ENCODE measurements at regions not wholly inside any gene's neighbourhood (a gene's known extent, or its start where the extent isn't known, plus 50 kb on each side); places are given as distances from the start of the nearest gene placed in this dataset.
"Not testable (repeated sequence)": the region's sequence is repeated elsewhere in the genome, so short reads cannot be mapped to it uniquely, and the experiment has no call there.

- DNase-seq = no peak
Measured at GRCh38 chr5:96528826-96529474, 95.9 kb upstream of the PCSK1 start.

DNA sequence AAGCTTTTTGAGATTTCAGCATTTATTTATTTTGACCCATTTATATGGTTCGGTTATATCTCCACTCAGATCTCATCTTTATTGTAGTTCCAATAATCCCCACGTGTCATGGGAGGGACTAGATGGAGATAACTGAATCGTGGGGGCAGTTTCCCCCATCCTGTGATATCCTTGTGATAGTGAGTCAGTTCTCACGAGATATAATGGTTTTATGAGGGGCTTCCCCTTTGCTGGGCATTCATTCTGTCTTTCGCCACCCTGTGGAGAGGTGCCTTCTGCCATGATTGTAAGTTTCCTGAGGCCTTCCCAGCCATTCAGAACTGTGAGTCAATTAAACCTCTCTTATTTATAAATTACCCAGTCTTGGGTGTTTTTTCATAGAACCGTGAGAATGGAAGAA lies 96.5 kb upstream of the PCSK1 start:
- no peak for DNase-seq

DNA sequence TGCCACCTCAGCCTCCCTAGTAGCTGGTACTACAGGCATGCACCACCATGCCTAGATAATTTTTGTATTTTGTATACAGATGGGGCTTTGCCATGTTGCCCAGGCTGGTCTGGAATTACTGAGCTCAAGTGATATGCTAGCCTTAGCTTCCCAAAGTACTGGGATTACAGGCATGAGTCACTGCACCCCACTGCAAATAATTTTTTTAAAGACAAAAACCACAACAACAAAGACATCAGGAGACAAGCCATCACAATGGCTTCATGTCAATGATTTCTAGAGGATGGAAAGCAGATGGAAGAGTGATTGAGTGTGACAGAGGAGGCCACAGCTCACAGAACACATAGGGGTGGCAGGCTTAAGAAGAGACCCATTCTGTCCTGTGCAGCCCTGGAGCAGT lies 97.9 kb upstream of the PCSK1 start:
- no peak for DNase-seq

DNA sequence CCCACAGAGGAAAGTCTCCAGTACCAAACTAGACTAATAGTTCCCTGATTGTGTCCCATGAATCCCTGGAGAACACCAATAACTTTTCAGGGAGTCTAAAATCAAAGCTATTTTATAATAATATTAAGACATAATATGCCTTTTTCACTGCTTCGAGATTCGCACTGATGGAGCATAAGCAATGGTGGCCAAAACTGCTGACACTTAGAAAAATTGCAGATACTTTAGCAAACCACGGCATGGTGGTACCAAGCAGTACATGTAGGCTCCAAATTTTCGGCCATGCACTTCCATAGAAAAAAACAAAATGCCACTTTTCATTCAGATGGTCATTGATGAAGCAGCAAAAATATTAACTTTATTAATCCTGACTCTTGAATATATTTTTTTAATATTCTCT lies 100.3 kb upstream of the PCSK1 start:
- DNase-seq = no peak

DNA sequence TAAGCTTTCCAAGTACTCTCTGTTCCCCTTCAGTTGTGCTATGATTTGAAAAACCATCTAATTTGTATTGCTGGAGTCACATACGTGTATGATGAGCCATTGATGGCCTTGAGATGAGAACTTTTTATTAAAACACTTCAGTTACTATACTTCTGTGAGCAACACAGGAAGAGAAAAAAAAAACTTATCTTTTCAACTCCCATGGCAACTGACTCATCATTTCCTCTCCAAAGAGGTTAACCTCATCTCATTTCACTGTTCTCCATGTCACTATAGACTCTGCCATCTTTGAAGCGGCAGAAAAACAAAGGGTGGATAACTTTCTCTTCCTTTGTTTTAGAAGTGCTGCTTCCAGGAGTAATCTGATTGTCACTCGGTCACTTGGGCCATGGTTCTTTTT lies 104.3 kb upstream of the PCSK1 start:
- DNase-seq = peak in 1 of 3 donors; percentile 53

GRCh38 chr5:96538808-96539250 lies 105.8 kb upstream of the PCSK1 start:
- no peak for DNase-seq

DNA sequence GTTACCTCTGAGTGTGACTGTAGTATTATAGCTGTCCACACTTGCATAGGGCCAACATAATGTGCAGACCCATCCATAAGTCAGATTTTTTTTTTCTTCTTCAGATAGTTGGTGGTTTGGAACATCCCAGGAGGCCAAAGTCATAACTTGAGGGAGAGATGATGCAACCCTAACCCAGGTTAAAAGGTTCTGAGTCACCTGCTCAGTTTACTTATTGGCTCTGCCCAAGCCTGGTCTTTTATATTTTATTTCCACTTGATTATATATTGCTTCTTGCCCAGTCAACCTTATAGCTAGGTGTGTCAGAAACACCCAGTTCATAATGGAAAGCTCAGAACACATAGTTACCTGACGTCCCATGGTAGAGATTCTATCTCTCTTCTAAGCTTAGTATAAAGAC lies 113.1 kb upstream of the PCSK1 start:
- no peak for DNase-seq

DNA sequence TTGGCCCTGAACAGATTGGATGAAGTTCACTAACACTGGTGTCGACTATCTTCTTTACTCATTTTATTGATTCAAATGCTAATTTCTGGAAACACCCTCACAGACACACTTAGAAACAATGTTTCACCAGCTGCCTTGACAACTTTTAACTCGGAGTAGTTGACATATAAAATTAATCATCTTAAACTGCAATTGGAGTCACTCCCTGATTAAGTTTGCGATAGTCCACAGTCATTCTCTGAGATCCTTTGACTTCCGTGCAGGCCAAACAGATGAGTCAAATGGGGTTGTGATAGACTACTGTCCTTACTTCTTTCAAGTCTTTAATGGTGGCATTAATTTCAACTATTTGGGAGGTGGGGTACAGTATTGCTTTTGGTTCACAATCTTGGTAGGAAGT lies 114.4 kb upstream of the PCSK1 start:
- no peak for DNase-seq

- DNase-seq = no peak
Measured at GRCh38 chr5:96548905-96549304, 113.3 kb upstream of the CAST start.

DNA sequence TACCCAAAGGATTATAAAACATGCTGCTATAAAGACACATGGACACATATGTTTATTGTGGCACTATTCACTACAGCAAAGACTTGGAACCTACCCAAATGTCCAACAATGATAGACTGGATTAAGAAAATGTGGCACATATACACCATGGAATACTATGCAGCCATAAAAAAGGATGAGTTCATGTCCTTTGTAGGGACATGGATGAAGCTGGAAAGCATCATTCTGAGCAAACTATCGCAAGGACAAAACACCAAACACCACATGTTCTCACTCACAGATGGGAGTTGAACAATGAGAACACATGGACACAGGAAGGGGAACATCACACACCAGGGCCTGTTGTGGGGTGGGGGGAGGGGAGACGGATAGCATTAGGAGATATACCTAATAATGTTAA lies 101.3 kb upstream of the CAST start:
- DNase-seq = not testable (repeated sequence)

GRCh38 chr5:96562614-96563013 lies 99.6 kb upstream of the CAST start:
- DNase-seq = peak in 1 of 3 donors; percentile 72

DNA sequence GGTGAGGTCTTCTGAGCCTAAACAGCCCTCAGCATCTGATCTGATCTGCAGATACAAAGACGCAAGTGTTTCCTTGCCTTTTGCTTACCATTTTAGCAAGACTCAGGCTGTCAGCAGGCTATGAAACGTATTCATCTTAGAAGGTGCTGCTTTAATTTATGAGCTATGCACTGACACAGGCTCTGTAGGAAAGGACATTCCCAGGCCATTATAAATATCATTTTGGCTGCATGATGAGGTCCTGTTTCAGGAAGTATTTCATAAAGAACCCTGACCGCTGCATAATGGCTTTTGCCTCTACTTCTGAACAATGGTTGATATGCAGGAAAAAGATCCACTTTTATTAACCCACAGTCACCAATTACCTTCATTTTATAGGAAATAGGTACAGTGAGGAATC lies 98.4 kb upstream of the CAST start:
- no peak for DNase-seq

GRCh38 chr5:96565582-96566265 lies 96.5 kb upstream of the CAST start:
- DNase-seq = peak in 1 of 3 donors; percentile 75

DNA sequence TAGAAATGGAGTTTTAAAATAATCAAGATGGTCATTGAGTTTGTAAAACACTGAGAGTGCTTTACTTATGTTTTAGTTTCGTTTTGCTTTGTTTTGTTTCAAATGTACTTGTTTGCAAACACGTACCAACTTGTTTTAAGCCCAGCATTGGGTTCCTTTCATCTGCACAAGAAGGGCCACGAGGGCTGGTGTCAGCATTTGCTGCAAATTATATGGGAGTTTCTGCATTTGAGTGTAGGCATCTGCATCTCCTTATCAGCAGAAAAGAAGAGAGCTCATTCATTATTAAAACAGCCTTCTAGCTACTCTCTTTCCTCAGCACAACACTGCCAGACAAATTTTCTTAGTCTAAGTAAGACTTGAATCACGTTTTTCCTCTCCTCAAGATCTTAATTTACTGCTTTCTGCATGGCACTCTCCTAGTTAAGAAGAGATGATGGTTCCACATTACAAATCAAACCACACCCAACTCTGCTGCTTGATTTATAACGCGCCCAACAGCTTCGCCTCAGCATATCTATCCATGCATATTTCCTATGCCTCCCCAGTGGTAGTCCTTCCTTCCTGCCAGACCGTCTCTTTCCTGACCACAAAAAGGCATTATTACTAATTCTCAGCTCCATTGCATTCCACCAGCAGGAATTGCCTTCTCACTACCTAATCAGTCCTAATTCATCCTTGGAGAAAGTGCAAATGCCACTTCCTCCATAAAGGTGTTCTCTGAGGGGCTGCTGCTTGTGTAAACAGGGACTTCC lies 95.2 kb upstream of the CAST start:
- peak in 1 of 3 donors; percentile 81 for DNase-seq

GRCh38 chr5:96569332-96569731 lies 92.8 kb upstream of the CAST start:
- DNase-seq = no peak

DNA sequence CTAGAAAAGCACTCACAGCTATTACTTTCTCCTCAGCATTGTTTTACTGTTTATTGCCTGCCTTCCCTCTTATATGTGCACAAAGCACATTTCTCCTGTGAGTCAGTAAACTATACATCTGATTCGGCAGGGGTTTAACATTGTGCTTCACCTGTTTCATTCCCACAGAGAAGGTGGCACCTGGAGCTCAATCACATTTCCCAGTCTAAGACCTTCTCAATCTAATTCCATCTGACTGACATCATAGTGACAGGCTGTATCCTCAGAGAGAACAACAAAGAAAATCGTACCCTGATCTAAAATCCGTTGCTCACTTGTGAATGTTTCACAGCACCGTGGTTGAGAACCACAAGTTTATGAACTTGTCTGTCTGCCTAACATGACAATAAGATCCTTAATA lies 92.4 kb upstream of the CAST start:
- no peak for DNase-seq

DNA sequence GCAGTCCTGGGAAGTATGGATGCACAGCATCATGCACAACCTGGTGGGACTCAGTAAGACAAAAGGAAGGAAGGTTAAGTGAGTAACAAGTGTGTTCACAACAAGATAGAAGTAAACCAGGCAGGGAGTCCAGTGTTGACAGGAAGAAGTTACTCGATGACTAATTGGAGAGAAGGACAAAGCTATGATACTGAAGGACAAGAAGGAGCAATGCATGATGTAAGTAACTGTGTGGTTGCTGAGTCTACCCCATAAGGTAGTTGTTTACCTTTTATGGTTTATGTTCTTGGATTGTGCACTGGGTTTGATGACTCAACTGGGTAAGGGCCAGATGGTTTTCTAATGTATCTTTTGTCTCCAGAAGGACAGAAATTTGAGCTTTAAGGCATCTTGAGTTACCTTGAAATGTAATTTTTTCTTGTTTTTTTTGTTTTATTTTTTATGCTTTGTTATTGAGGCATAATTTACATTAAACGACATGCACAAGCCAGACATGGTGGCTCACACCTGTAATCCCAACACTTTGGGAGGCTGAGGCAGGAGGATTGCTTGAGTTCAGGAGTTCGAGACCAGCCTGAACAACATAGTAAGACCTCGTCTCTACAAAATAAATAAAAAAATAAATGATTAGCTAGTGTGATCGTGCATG lies 89.2 kb upstream of the CAST start:
- peak in 1 of 3 donors; percentile 87 for DNase-seq

DNA sequence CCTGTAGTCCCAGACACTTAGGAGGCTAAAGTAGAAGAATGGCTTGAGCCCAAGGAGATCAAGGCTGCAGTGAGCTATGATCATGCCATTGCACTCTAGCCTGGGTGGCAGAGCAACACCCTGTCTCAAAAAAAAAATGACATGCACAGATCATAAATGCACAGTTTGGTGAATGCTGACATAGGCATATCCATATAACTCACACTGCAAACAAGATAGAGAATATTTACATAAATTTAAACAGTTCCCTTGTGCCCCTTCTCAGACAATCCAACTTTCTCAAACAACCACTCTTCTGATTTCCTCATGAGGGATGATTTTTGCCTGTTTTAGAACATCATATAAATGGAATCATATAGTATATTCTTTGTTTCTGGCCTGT lies 88.7 kb upstream of the CAST start:
- DNase-seq = no peak

GRCh38 chr5:96576876-96577275 lies 85.3 kb upstream of the CAST start:
- no peak for DNase-seq

DNA sequence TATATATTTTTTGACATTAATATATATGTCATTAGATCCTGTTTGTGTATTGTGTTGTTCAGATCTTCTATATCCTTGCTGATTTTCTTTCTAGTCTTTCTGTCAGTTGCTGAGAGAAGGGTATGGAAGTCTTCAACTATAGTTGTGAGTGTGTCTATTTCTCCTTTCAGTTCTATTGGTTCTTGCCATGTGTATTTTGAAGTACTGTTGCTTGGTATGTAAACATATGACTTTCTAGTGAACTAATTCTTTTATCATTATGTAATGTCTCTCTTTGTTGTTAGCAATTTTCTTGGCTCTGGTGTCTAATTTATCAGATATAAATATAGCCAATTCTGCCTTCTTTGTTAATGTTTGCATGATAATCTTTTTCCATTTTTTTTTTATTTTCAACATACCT lies 84.3 kb upstream of the CAST start:
- no peak for DNase-seq

DNA sequence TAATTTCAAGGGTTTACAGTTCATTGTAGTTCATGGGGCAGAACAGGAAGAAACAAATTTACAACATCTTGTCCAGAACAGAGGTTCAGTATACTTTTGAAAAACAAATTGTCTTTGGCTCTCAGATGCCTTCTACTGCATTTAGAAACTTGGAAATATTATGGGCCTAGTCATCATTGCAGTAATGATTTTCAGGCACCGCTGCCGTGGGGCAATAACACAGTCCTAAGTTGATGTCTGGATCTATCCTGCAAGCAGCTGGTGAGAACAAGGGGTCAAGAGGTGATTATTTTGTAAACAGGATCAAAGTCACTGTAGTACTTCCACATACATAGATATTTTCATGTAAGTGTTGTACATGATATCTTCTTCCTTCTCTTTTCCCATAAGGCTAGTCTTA lies 82.5 kb upstream of the CAST start:
- no peak for DNase-seq

GRCh38 chr5:96582343-96582742 lies 79.8 kb upstream of the CAST start:
- DNase-seq = no peak

GRCh38 chr5:96584712-96585111 lies 77.5 kb upstream of the CAST start:
- DNase-seq = no peak
